Spleen (tissue), 11 donors: ENCODE measurements at regions not wholly inside any gene's neighbourhood (a gene's known extent, or its start where the extent isn't known, plus 50 kb on each side); places are given as distances from the start of the nearest gene placed in this dataset.
A peak's percentile ranks its signal among the peaks of the same experiment; 100 is the strongest.

Source experiments
- DNase-seq: peaks from one replicate; pipeline ENCODE4 v3.0.0-alpha.2; 2020
- H3K27ac ChIP-seq, 8 donors: fragments of 200-600 bp; sonication (generic) in 7 of 8; 1 replicate in 4 of 8; 2 replicates in 4 of 8; pipeline versions ENCODE4 v1.5.0 to v1.8.0; 2016 to 2021; ENCODE audit warnings: inconsistent platforms in 4 of 8, mild to moderate bottlenecking in 4 of 8, moderate library complexity in 1 of 8
- H3K27me3 ChIP-seq, 7 donors: fragments of 200-600 bp; sonication (generic) in 6 of 7; replicated peaks in 1 of 7; 1 replicate in 4 of 7; 2 replicates in 3 of 7; pipeline versions ENCODE4 v1.5.0 to v1.8.0; 2016 to 2021; ENCODE audit warnings: inconsistent platforms in 3 of 7, mild to moderate bottlenecking in 1 of 7
- H3K36me3 ChIP-seq, 6 donors: fragments of 200-600 bp; sonication (generic) in 5 of 6; 1 replicate in 4 of 6; 2 replicates in 2 of 6; pipeline versions ENCODE4 v1.5.0 to v1.8.0; 2016 to 2021; ENCODE audit warnings: inconsistent platforms in 2 of 6
- H3K4me1 ChIP-seq, 6 donors: fragments of 200-600 bp; sonication (generic) in 5 of 6; 1 replicate in 3 of 6; 2 replicates in 3 of 6; pipeline versions ENCODE4 v1.5.0 to v1.8.0; 2016 to 2021; ENCODE audit warnings: inconsistent platforms in 3 of 6
- H3K4me3 ChIP-seq, 8 donors: fragments of 200-600 bp; sonication (generic) in 7 of 8; 1 replicate in 4 of 8; 2 replicates in 4 of 8; pipeline versions ENCODE4 v1.5.0 to v1.8.0; 2016 to 2021; ENCODE audit warnings: inconsistent platforms in 4 of 8, mild to moderate bottlenecking in 4 of 8, moderate library complexity in 2 of 8
- H3K9me3 ChIP-seq, 8 donors: fragments of 200-600 bp; sonication (generic) in 7 of 8; 1 replicate in 4 of 8; 2 replicates in 4 of 8; pipeline versions ENCODE4 v1.5.0 to v1.8.0; 2016 to 2021; ENCODE audit warnings: inconsistent platforms in 4 of 8
- POLR2A ChIP-seq, 3 donors: fragments of 450-650 bp; IDR thresholded peaks; one replicate each; pipeline ENCODE4 v1.5.1; 2017; ENCODE audit warnings: antibody characterized with exemption in 3 of 3, mild to moderate bottlenecking in 1 of 3
- POLR2AphosphoS5 ChIP-seq, 3 donors: sonication (generic); formaldehyde crosslinking; IDR thresholded peaks; one replicate each; pipeline ENCODE4 v1.5.1; 2017; ENCODE audit warnings: antibody characterized with exemption in 3 of 3
- WGBS, 5 donors: extraction: QIAGEN DNeasy Blood & Tissue Kit in 3 of 5; methylation state at CpG; one replicate each; pipeline versions ENCODE4 v1.1.5 to v1.1.7; 2013 to 2018; 5-methylcytosine and 5-hydroxymethylcytosine counted together
- intact Hi-C: fragments of 100-400 bp; cut with DNase I; formaldehyde crosslinking; loops from one replicate; pipeline ENCODE4 v1.15.0; 2023; ENCODE audit warnings: low total_unique reads
- TF ChIP-seq, protein P1 (sequence below), 11 experiments: fragments of 200-600 bp in 7 of 11; fragments of 450-650 bp in 4 of 11; sonication (generic) in 4 of 11; IDR thresholded peaks in 8 of 11; conservative IDR thresholded peaks in 3 of 11; 1 replicate in 7 of 11; 2 replicates in 4 of 11; pipeline versions ENCODE4 v1.4.0 to v1.8.0; 2016 to 2021; ENCODE audit warnings: antibody characterized with exemption in 11 of 11, inconsistent platforms in 4 of 11, mild to moderate bottlenecking in 1 of 11
- donor health status: healthy with polysubstance abuse.
- donor health status: DM: no; HTN: no; CAD: no; lungs with moderate emphysema.
- donor health status: DM: no; HTN: no; CAD: no.
- donor health status: Bipolar disorder and iron deficiency.
- donor health status: healthy.
- donor health status: DM: no; HTN: no; CAD: no.
- donor health status: DM: yes; HTN: yes; CAD: no.

DNA sequence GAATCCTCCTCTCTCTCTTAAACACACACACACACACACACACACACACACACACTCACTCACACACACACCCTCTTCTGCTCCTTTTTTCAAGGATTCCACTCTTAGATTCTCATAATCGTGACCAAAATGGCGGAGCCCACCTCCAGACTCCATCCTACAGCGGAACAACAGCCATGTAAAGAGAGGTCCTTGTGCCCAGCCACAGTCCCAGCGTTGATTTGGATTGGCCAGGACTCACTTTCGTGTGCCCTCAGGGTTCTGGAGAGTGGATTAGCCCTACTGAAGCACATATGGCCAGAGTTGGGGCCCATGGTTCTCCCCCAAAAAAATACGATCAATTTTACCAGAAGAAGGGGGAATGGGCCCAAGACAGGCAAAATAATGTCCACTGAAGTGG, 90.2 kb upstream of the SMNDC1 start:
- no peak for DNase-seq
- TF ChIP-seq, protein P1, sequence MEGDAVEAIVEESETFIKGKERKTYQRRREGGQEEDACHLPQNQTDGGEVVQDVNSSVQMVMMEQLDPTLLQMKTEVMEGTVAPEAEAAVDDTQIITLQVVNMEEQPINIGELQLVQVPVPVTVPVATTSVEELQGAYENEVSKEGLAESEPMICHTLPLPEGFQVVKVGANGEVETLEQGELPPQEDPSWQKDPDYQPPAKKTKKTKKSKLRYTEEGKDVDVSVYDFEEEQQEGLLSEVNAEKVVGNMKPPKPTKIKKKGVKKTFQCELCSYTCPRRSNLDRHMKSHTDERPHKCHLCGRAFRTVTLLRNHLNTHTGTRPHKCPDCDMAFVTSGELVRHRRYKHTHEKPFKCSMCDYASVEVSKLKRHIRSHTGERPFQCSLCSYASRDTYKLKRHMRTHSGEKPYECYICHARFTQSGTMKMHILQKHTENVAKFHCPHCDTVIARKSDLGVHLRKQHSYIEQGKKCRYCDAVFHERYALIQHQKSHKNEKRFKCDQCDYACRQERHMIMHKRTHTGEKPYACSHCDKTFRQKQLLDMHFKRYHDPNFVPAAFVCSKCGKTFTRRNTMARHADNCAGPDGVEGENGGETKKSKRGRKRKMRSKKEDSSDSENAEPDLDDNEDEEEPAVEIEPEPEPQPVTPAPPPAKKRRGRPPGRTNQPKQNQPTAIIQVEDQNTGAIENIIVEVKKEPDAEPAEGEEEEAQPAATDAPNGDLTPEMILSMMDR (IDR thresholded peaks at IDR 0.05 in 8 of 11, conservative IDR thresholded peaks at IDR 0.05 in 3 of 11), result no peak
- TF ChIP-seq POLR2AphosphoS5 (IDR thresholded peaks at IDR 0.05) (no peak), POLR2A (IDR thresholded peaks at IDR 0.05) (no peak)
- 93 to 98% (median 96%) methylated on average over 6 of the region's 6 CpGs for WGBS, 5 donors
- Histone ChIP-seq H3K27me3 (no peaks in the 10 kb centered on the region), H3K4me3 (no peak overlapping the region), H3K9me3 (no peaks in the 10 kb centered on the region), H3K4me1 (peaks cover 0 to 30% (median 9%) of the 10 kb centered on the region in 6 donors), H3K36me3 (no peaks in the 10 kb centered on the region), H3K27ac (no peak overlapping the region)
- intact Hi-C loops, result no loop called here

DNA sequence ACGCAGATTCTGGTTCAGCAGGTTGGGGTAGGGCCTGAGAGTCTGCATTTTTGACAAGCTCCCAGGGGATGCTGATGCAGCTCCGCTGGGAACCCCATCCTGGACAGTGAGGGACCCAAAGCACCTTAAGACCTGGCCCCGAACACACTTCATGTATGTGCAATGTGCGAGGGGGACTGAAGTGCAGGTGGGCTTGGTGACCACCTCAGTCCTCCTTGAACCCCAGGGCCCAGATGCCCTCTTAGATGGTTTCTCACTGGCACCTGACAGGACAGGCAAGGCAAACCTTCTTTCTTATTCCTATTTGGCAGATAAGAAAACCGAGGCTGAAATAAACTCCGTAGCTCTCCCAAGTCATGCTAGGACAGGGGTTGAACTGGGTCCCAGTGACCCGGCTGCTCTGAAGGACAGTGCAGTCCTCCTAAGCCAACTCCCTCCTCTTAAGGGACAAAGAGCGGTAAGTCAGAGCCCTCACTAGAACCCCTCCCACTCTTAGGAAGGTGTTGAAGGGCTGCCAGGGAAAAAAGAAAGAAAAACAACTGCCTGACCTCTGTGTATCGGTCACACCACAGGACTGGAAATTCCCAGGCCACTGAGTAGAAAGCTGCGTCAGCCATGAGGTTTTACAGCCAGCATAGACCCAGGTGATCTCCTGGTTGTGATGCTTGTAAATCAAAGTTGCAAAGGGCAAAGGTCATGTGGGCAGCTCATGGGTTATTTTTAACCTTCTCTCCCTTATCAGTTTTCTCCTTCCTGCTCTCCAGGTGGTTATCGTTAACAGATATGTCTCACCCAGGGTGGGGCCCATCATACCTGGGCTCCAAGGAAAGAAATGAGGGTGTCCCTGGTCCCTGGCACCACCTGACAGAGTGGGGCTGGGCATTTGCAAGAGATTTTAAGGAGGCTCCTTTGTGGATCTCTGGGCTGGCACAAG, 90.9 kb upstream of the SMNDC1 start:
- Histone ChIP-seq H3K36me3 (no peaks in the 10 kb centered on the region), H3K4me3 (no peak overlapping the region), H3K27ac (peak overlapping the region in 2 of 8 donors; percentile 3 to 6), H3K27me3 (no peaks in the 10 kb centered on the region), H3K4me1 (peaks cover 0 to 30% (median 9%) of the 10 kb centered on the region in 6 donors), H3K9me3 (no peaks in the 10 kb centered on the region)
- intact Hi-C loops, result no loop called here
- TF ChIP-seq POLR2AphosphoS5 (IDR thresholded peaks at IDR 0.05), result no peak
- TF ChIP-seq POLR2A (IDR thresholded peaks at IDR 0.05), result no peak
- TF ChIP-seq, protein P1 (IDR thresholded peaks at IDR 0.05 in 8 of 11, conservative IDR thresholded peaks at IDR 0.05 in 3 of 11), result no peak
- DNase-seq, result no peak
- 60 to 78% (median 69%) methylated on average over 9 to 11 of the region's 11 CpGs for WGBS, 5 donors

DNA sequence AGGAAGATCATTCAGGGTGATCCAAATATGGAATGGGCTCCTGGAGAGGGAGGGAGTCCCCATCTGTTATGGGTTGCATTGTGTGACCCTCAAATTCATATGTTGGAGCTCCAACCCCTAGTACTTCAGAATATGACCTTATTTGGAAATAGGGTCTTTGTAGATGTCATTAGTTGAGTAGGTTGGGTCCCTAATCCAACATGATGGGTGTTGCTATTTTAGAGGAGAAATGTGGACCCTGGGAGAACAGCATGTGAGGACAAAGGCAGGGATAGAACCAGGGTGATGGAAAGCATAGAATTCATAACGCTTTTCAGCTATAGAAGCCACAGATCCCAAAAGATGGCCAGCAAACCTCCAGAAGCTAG, 91.5 kb upstream of the SMNDC1 start:
- intact Hi-C loops, result no loop called here
- TF ChIP-seq, protein P1 (IDR thresholded peaks at IDR 0.05 in 8 of 11, conservative IDR thresholded peaks at IDR 0.05 in 3 of 11), result no peak
- TF ChIP-seq POLR2A (IDR thresholded peaks at IDR 0.05) (no peak), POLR2AphosphoS5 (IDR thresholded peaks at IDR 0.05) (no peak)
- DNase-seq, result no peak

DNA sequence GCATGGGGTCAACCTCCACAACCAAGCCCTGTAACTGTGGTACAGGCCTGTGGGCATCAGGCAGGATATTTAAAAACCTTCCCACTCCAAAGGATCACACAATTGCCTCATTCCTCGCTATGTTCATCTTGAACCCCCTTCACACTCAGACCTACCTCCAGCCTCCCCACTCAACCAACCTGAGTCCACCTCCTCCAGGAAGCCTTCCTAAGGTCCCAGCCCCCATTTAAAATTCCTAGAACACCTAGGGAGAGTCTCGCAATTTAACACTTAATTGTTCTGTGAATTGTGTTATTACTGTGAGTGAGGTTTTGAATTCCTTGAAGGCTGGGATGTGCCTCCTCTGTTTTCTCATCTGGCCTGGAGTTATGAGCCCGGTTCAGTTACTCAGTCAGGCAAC, 93.1 kb upstream of the SMNDC1 start:
- no peak for DNase-seq
- peaks cover 0 to 24% (median 9%) of the 10 kb centered on the region in 6 donors for H3K4me1 ChIP-seq
- peak overlapping the region in 1 of 8 donors; percentile 43 for H3K27ac ChIP-seq
- WGBS, 5 donors, result 89 to 93% (median 92%) methylated on average over 3 of the region's 3 CpGs
- H3K4me3 ChIP-seq, result no peak overlapping the region
- intact Hi-C loops, result no loop called here
- no peaks in the 10 kb centered on the region for H3K36me3 ChIP-seq
- no peaks in the 10 kb centered on the region for H3K9me3 ChIP-seq
- TF ChIP-seq POLR2A (IDR thresholded peaks at IDR 0.05) (no peak), POLR2AphosphoS5 (IDR thresholded peaks at IDR 0.05) (no peak)
- TF ChIP-seq, protein P1 (IDR thresholded peaks at IDR 0.05 in 8 of 11, conservative IDR thresholded peaks at IDR 0.05 in 3 of 11), result no peak
- no peaks in the 10 kb centered on the region for H3K27me3 ChIP-seq

More for the DNA sequence above, 91.5 kb upstream of the SMNDC1 start:
- Histone ChIP-seq H3K4me3 (no peak overlapping the region), H3K27ac (peak overlapping the region in 1 of 8 donors; percentile 3), H3K36me3 (no peaks in the 10 kb centered on the region), H3K27me3 (no peaks in the 10 kb centered on the region), H3K9me3 (no peaks in the 10 kb centered on the region), H3K4me1 (peaks cover 0 to 30% (median 9%) of the 10 kb centered on the region in 6 donors)
- 94 to 100% (median 97%) methylated on average over 1 of the region's 1 CpG for WGBS, 5 donors
